Activated CD8-positive, alpha-beta memory T cell treated with anti-CD3 and anti-CD28 coated beads, Interleukin-2, amount 50 U/mL, for 1 hour (primary cell): ENCODE measurements at regions not wholly inside any gene's neighbourhood (a gene's known extent, or its start where the extent isn't known, plus 50 kb on each side); places are given as distances from the start of the nearest gene placed in this dataset.

Source experiments
- DNase-seq: peaks from one replicate; pipeline ENCODE4 v3.0.0-alpha.2; 2020; ENCODE audit errors: extremely low read depth

- DNase-seq = no peak
Measured at GRCh38 chr2:204108781-204109295, 172.3 kb downstream of the ICOS start.

- DNase-seq = no peak
Measured at GRCh38 chr2:204109681-204110080, 173.1 kb downstream of the ICOS start.

- no peak for DNase-seq
Measured at GRCh38 chr2:204110338-204110741, 173.8 kb downstream of the ICOS start.

GRCh38 chr2:204110751-204111516 lies 174.4 kb downstream of the ICOS start:
- DNase-seq = no peak

- no peak for DNase-seq
Measured at GRCh38 chr2:204112084-204112770, 175.7 kb downstream of the ICOS start.

GRCh38 chr2:204114295-204115136 lies 178.0 kb downstream of the ICOS start:
- DNase-seq = no peak

GRCh38 chr2:204115137-204116056 lies 178.8 kb downstream of the ICOS start:
- no peak for DNase-seq

- no peak for DNase-seq
Measured at GRCh38 chr2:204116159-204116792, 179.7 kb downstream of the ICOS start.

GRCh38 chr2:204122425-204122824 lies 185.9 kb downstream of the ICOS start:
- DNase-seq = no peak

GRCh38 chr2:204124140-204124750 lies 187.7 kb downstream of the ICOS start:
- DNase-seq = no peak

GRCh38 chr2:204126705-204127104 lies 190.1 kb downstream of the ICOS start:
- no peak for DNase-seq

- no peak for DNase-seq
Measured at GRCh38 chr2:204127238-204127637, 190.7 kb downstream of the ICOS start.

- DNase-seq = no peak
Measured at GRCh38 chr2:204129591-204130294, 193.2 kb downstream of the ICOS start.

- no peak for DNase-seq
Measured at GRCh38 chr2:204131621-204132020, 195.1 kb downstream of the ICOS start.

GRCh38 chr2:204133476-204133875 lies 196.9 kb downstream of the ICOS start:
- no peak for DNase-seq

GRCh38 chr2:204134421-204134820 lies 197.9 kb downstream of the ICOS start:
- DNase-seq = no peak

GRCh38 chr2:204135752-204136151 lies 199.2 kb downstream of the ICOS start:
- no peak for DNase-seq

- no peak for DNase-seq
Measured at GRCh38 chr2:204138206-204138605, 201.6 kb downstream of the ICOS start.

- no peak for DNase-seq
Measured at GRCh38 chr2:204140246-204140645, 203.7 kb downstream of the ICOS start.
